ENCODE measurements at regions not wholly inside any gene's neighbourhood (a gene's known extent, or its start where the extent isn't known, plus 50 kb on each side); places are given as distances from the start of the nearest gene placed in this dataset.

GRCh38 chr2:217206016-217206725 lies 346.3 kb upstream of the TNP1 start:
- BruUV-seq (replicated peaks): no TSS peak
- POLR2A ChIA-PET: no interaction called here
- Histone ChIP-seq H3K27ac (ENCODE audit: low read length) (no peak overlapping the region), H3K36me3 (ENCODE audit: control insufficient read depth, insufficient read depth, low read length) (no peaks in the 10 kb centered on the region), H3K4me1 (ENCODE audit: control insufficient read depth, insufficient read depth, low read length) (no peaks in the 10 kb centered on the region), H3K4me3 (ENCODE audit: low read depth in 2 of 2, low read length in 2 of 2) (no peak overlapping the region), H3K9me3 (ENCODE audit: control insufficient read depth, insufficient read depth, low read depth, low read length) (no peaks in the 10 kb centered on the region), H3K27me3 (ENCODE audit: control insufficient read depth, insufficient read depth, low read length) (no peaks in the 10 kb centered on the region)
- no peak for ATAC-seq
- intact Hi-C loops (cut with micrococcal nuclease; ENCODE audit: unreplicated experiment): no loop called here
- no peak for TF ChIP-seq REST (IDR thresholded peaks at IDR 0.05; ENCODE audit: insufficient read depth in 1 of 2, low read depth in 2 of 2, low read length in 1 of 2)
- TF ChIP-seq TCF7L2 (IDR thresholded peaks at IDR 0.05; ENCODE audit: low read depth, low read length): no peak
- TF ChIP-seq SIN3A (IDR thresholded peaks at IDR 0.05; ENCODE audit: borderline replicate concordance, insufficient read depth, low read depth, low read length): no peak
- TF ChIP-seq POLR2AphosphoS5 (IDR thresholded peaks at IDR 0.05; ENCODE audit: low read depth, low read length): no peak
- TF ChIP-seq, protein P1, sequence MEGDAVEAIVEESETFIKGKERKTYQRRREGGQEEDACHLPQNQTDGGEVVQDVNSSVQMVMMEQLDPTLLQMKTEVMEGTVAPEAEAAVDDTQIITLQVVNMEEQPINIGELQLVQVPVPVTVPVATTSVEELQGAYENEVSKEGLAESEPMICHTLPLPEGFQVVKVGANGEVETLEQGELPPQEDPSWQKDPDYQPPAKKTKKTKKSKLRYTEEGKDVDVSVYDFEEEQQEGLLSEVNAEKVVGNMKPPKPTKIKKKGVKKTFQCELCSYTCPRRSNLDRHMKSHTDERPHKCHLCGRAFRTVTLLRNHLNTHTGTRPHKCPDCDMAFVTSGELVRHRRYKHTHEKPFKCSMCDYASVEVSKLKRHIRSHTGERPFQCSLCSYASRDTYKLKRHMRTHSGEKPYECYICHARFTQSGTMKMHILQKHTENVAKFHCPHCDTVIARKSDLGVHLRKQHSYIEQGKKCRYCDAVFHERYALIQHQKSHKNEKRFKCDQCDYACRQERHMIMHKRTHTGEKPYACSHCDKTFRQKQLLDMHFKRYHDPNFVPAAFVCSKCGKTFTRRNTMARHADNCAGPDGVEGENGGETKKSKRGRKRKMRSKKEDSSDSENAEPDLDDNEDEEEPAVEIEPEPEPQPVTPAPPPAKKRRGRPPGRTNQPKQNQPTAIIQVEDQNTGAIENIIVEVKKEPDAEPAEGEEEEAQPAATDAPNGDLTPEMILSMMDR (IDR thresholded peaks at IDR 0.05): no peak
- no peak for DNase-seq (ENCODE audit: low read depth, low spot score)
- CTCF ChIA-PET: no interaction called here
- in situ Hi-C loops (cut with HindIII; ENCODE audit: low pct_unique_long_range_greater_than_20kb, low sequenced_read_pairs): no loop called here

DNA sequence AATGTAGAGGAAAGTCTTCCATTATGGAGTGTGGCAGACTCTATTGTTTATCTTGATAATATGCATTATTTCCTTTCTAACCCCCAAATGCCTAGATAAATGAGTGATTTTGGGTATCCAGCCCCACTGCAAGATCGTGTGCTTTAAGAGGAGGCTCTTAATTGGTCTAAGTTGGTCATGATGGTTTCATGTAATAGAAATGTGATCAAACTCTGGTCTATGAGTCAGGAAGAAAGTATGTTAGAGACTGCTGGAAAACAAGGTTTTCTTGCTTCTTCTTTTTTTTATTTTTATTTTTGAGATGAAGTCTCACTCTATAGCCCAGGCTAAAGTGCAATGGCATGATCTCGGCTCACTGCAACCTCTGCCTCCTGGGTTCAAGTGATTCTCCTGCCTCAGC lies 344.5 kb upstream of the TNP1 start:
- POLR2A ChIA-PET: no interaction called here
- Histone ChIP-seq H3K27ac (ENCODE audit: low read length) (no peak overlapping the region), H3K4me3 (ENCODE audit: low read depth in 2 of 2, low read length in 2 of 2) (no peak overlapping the region), H3K4me1 (ENCODE audit: control insufficient read depth, insufficient read depth, low read length) (no peaks in the 10 kb centered on the region), H3K27me3 (ENCODE audit: control insufficient read depth, insufficient read depth, low read length) (no peaks in the 10 kb centered on the region), H3K36me3 (ENCODE audit: control insufficient read depth, insufficient read depth, low read length) (no peaks in the 10 kb centered on the region), H3K9me3 (ENCODE audit: control insufficient read depth, insufficient read depth, low read depth, low read length) (no peaks in the 10 kb centered on the region)
- no peak for ATAC-seq
- no peak for TF ChIP-seq SIN3A (IDR thresholded peaks at IDR 0.05; ENCODE audit: borderline replicate concordance, insufficient read depth, low read depth, low read length)
- no peak for TF ChIP-seq REST (IDR thresholded peaks at IDR 0.05; ENCODE audit: insufficient read depth in 1 of 2, low read depth in 2 of 2, low read length in 1 of 2)
- no peak for TF ChIP-seq TCF7L2 (IDR thresholded peaks at IDR 0.05; ENCODE audit: low read depth, low read length)
- no peak for TF ChIP-seq POLR2AphosphoS5 (IDR thresholded peaks at IDR 0.05; ENCODE audit: low read depth, low read length)
- in situ Hi-C loops (cut with HindIII; ENCODE audit: low pct_unique_long_range_greater_than_20kb, low sequenced_read_pairs): no loop called here
- no TSS peak for BruUV-seq (replicated peaks)
- CTCF ChIA-PET: no interaction called here
- DNase-seq (ENCODE audit: low read depth, low spot score): no peak
- intact Hi-C loops (cut with micrococcal nuclease; ENCODE audit: unreplicated experiment): no loop called here

Data from Panc1 (cell line).